Panc1 (cell line): ENCODE measurements at regions not wholly inside any gene's neighbourhood (a gene's known extent, or its start where the extent isn't known, plus 50 kb on each side); places are given as distances from the start of the nearest gene placed in this dataset.

Source experiments
- ATAC-seq: fragments of 200-7000 bp; cut with Tn5 transposase; 2 replicates; pipeline ENCODE4 v1.9.1; 2020; ENCODE audit warnings: mild to moderate bottlenecking, moderate library complexity
- BruUV-seq: library from RNA; stranded (reverse); fragments of 400-500 nt; replicated peaks from 2 replicates; lab custom pipeline; 2021; lab: Mats Ljungman, UMichigan
- CTCF ChIA-PET: fragments of 300-600 bp; sonication (Branson Sonifier 250); formaldehyde crosslinking; loops from one replicate; lab custom pipeline; 2022; ENCODE audit warnings: antibody characterized with exemption; lab: Charles Lee
- POLR2A ChIA-PET: fragments of 300-600 bp; sonication (Branson Sonifier 250); formaldehyde crosslinking; loops from one replicate; lab custom pipeline; 2022; ENCODE audit warnings: antibody characterized with exemption; lab: Charles Lee
- DNase-seq: peaks from one replicate; pipeline ENCODE4 v3.0.0-alpha.2; 2010; ENCODE audit warnings: low read depth, low spot score
- H3K27ac ChIP-seq: 2 replicates; pipeline ENCODE4 v1.5.1; 2011; ENCODE audit warnings: mild to moderate bottlenecking, low read length, inconsistent platforms
- H3K27me3 ChIP-seq: fragments of 200-500 bp; sonication (Bioruptor generic); 2 replicates; pipeline ENCODE4 v1.6.0; 2014; ENCODE audit warnings: low read length, inconsistent platforms; ENCODE audit not compliant: control insufficient read depth, insufficient read depth
- H3K36me3 ChIP-seq: fragments of 200-500 bp; sonication (Bioruptor generic); 2 replicates; pipeline ENCODE4 v1.5.1; 2014; ENCODE audit warnings: inconsistent platforms, mild to moderate bottlenecking, low read length, moderate library complexity; ENCODE audit not compliant: control insufficient read depth, insufficient read depth
- H3K4me1 ChIP-seq: 2 replicates; pipeline ENCODE4 v1.5.1; 2011; ENCODE audit warnings: inconsistent platforms, mild to moderate bottlenecking, low read length, moderate library complexity; ENCODE audit not compliant: control insufficient read depth, insufficient read depth
- H3K4me3 ChIP-seq, 2 experiments: 2 replicates each; pipeline ENCODE4 v1.5.1; 2011 to 2012; ENCODE audit warnings: low read depth in 2 of 2, low read length in 2 of 2, mild to moderate bottlenecking in 2 of 2, inconsistent platforms in 1 of 2, moderate library complexity in 1 of 2
- H3K9me3 ChIP-seq: fragments of 200-500 bp; sonication (Bioruptor generic); 2 replicates; pipeline ENCODE4 v1.5.1; 2014; ENCODE audit warnings: low read depth, mild to moderate bottlenecking, inconsistent platforms, low read length, moderate library complexity; ENCODE audit not compliant: control insufficient read depth, insufficient read depth
- POLR2AphosphoS5 ChIP-seq: IDR thresholded peaks from 2 replicates; pipeline ENCODE4 v1.6.1; 2012; ENCODE audit warnings: mild to moderate bottlenecking, low read depth, low read length, moderate library complexity
- SIN3A ChIP-seq: IDR thresholded peaks from 2 replicates; pipeline ENCODE4 v1.6.1; 2012; ENCODE audit warnings: low read depth, mild to moderate bottlenecking, low read length, moderate library complexity, borderline replicate concordance; ENCODE audit not compliant: insufficient read depth
- TCF7L2 ChIP-seq: IDR thresholded peaks from 2 replicates; pipeline ENCODE4 v1.6.1; 2011; ENCODE audit warnings: mild to moderate bottlenecking, low read depth, low read length, inconsistent platforms
- in situ Hi-C: cut with HindIII; loops from 2 replicates; pipeline ENCODE4 v1.10.0; 2016; ENCODE audit warnings: low sequenced_read_pairs, low pct_unique_long_range_greater_than_20kb
- intact Hi-C: fragments of 100-400 bp; cut with micrococcal nuclease; formaldehyde crosslinking; loops from one replicate; pipeline ENCODE4 v1.10.0; 2022; ENCODE audit not compliant: unreplicated experiment
- TF ChIP-seq, protein P1 (sequence below): fragments of 450-650 bp; IDR thresholded peaks from 2 replicates; pipeline ENCODE4 v1.5.1; 2017; ENCODE audit warnings: mild to moderate bottlenecking
- TF ChIP-seq, protein P2 (sequence below), 2 experiments: IDR thresholded peaks; 2 replicates each; pipeline ENCODE4 v1.6.1; 2011 to 2012; ENCODE audit warnings: low read depth in 2 of 2, control low read depth in 1 of 2, low read length in 1 of 2, mild to moderate bottlenecking in 1 of 2, moderate library complexity in 1 of 2; ENCODE audit not compliant: insufficient read depth in 1 of 2

DNA sequence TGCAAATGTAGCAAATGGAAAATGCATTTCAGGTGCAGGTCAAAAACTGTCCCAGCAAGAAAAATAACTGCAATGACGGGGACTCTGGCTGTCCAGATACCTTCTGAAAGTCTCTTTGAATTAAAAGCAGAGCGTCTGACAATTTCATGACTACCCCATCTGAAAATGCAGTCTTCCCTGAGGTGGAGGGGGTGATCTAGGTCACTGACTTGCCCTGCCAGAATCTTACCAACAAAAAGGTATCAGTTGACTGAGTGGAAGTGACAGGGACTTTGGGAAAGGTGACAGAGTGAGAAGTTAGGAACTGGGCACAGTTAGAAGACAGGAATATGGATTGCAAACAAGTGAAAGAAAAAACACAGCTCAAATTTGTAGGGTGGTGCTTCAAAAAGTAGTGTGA is 402.2 kb downstream of the DHX35 start:
- ChIA-PET POLR2A (no interaction called here), CTCF (no interaction called here)
- no peak for DNase-seq
- H3K4me3 ChIP-seq: no peak overlapping the region
- H3K9me3 ChIP-seq: no peaks in the 10 kb centered on the region
- ATAC-seq: no peak
- intact Hi-C loops (no loop called here), in situ Hi-C loops (no loop called here)
- BruUV-seq: no TSS peak
- no peaks in the 10 kb centered on the region for H3K27me3 ChIP-seq
- H3K4me1 ChIP-seq: no peaks in the 10 kb centered on the region
- no peaks in the 10 kb centered on the region for H3K36me3 ChIP-seq
- no peak overlapping the region for H3K27ac ChIP-seq
- TF ChIP-seq TCF7L2 (no peak), POLR2AphosphoS5 (no peak), SIN3A (no peak)
- TF ChIP-seq, protein P1, sequence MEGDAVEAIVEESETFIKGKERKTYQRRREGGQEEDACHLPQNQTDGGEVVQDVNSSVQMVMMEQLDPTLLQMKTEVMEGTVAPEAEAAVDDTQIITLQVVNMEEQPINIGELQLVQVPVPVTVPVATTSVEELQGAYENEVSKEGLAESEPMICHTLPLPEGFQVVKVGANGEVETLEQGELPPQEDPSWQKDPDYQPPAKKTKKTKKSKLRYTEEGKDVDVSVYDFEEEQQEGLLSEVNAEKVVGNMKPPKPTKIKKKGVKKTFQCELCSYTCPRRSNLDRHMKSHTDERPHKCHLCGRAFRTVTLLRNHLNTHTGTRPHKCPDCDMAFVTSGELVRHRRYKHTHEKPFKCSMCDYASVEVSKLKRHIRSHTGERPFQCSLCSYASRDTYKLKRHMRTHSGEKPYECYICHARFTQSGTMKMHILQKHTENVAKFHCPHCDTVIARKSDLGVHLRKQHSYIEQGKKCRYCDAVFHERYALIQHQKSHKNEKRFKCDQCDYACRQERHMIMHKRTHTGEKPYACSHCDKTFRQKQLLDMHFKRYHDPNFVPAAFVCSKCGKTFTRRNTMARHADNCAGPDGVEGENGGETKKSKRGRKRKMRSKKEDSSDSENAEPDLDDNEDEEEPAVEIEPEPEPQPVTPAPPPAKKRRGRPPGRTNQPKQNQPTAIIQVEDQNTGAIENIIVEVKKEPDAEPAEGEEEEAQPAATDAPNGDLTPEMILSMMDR: no peak
- TF ChIP-seq, protein P2, sequence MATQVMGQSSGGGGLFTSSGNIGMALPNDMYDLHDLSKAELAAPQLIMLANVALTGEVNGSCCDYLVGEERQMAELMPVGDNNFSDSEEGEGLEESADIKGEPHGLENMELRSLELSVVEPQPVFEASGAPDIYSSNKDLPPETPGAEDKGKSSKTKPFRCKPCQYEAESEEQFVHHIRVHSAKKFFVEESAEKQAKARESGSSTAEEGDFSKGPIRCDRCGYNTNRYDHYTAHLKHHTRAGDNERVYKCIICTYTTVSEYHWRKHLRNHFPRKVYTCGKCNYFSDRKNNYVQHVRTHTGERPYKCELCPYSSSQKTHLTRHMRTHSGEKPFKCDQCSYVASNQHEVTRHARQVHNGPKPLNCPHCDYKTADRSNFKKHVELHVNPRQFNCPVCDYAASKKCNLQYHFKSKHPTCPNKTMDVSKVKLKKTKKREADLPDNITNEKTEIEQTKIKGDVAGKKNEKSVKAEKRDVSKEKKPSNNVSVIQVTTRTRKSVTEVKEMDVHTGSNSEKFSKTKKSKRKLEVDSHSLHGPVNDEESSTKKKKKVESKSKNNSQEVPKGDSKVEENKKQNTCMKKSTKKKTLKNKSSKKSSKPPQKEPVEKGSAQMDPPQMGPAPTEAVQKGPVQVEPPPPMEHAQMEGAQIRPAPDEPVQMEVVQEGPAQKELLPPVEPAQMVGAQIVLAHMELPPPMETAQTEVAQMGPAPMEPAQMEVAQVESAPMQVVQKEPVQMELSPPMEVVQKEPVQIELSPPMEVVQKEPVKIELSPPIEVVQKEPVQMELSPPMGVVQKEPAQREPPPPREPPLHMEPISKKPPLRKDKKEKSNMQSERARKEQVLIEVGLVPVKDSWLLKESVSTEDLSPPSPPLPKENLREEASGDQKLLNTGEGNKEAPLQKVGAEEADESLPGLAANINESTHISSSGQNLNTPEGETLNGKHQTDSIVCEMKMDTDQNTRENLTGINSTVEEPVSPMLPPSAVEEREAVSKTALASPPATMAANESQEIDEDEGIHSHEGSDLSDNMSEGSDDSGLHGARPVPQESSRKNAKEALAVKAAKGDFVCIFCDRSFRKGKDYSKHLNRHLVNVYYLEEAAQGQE (IDR thresholded peaks at IDR 0.05; ENCODE audit: insufficient read depth in 1 of 2, low read depth in 2 of 2, low read length in 1 of 2): no peak

DNA sequence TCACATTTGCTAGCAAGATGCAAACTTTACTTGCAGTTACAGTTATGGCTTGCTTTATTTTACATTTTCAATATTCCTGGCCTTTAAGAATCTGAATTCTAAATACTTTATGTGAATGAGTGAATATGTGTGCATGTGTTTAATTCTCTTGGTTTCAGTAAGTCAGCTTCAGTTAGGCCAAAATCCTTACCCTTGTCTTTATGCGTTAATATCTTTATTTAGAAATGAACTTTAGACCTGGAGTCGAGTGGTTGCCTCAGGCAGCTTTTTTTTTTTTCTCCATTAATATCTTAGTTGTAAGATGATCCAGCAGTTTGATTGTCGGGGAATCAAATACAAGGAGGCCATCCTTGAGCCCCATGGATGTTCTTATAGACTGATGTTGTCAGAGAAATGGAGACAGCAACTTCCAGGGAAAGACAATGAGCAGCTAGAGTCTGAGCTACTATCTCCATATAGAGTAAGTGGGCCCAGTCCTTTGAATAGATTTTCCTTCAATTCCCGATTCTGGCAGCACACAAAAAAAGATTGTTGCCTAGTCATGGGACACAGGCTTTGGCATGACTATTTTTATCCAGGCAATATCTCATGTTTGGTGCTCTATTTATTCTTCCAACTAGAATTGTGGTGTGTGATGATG is 398.0 kb downstream of the DHX35 start:
- CTCF ChIA-PET: interaction anchor here (0.6 kb wide), 1 partner anchor 1603 kb away, joined by 3 read pairs; no protein-coding TSS in a partner anchor
- no TSS peak for BruUV-seq
- Histone ChIP-seq H3K4me3 (no peak overlapping the region), H3K4me1 (no peaks in the 10 kb centered on the region), H3K36me3 (no peaks in the 10 kb centered on the region), H3K27ac (no peak overlapping the region), H3K9me3 (no peaks in the 10 kb centered on the region), H3K27me3 (no peaks in the 10 kb centered on the region)
- in situ Hi-C loops (no loop called here), intact Hi-C loops (no loop called here)
- ATAC-seq (no peak), DNase-seq (no peak)
- POLR2A ChIA-PET: no interaction called here
- TF ChIP-seq, protein P2 (IDR thresholded peaks at IDR 0.05; ENCODE audit: insufficient read depth in 1 of 2, low read depth in 2 of 2, low read length in 1 of 2): no peak
- TF ChIP-seq, protein P1: no peak
- TF ChIP-seq TCF7L2 (no peak), SIN3A (no peak), POLR2AphosphoS5 (no peak)
